ENCODE measurements at regions not wholly inside any gene's neighbourhood (a gene's known extent, or its start where the extent isn't known, plus 50 kb on each side); places are given as distances from the start of the nearest gene placed in this dataset.

DNA sequence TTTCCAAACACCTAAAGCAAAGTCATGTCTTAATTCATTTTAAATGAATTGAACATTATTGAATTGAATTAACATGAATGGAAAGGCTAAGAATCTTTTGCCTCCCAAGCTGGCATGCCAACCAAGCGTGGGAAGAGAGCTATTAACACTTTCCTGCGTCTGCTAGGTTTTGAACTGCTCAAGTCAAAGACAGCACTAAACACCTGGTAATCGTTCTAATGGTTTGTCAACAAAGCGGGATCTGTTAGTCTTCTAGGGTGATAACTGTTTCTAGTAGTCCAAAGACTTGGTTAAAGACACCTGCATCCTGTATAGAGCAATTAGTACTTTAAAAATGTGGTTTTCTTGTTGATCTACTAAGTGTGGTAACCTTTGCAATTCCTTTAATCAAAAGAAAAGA is 164.2 kb upstream of the HMGA2 start:
- no peak overlapping the region for H3K4me2 ChIP-seq
- TF ChIP-seq POLR2AphosphoS5 (IDR thresholded peaks at IDR 0.05; ENCODE audit: low read depth, low read length) (no peak), RXRA (IDR thresholded peaks at IDR 0.05; ENCODE audit: borderline replicate concordance, low read depth) (no peak), TAF1 (IDR thresholded peaks at IDR 0.05; ENCODE audit: borderline replicate concordance, low read depth, low read length) (no peak)
- H3K4me1 ChIP-seq (ENCODE audit: control insufficient read depth in 1 of 2, insufficient read depth in 2 of 2, low read depth in 1 of 2, low read length in 1 of 2), result peaks cover 0 to 31% of the 10 kb centered on the region in 2 experiments; a peak in 3 of 4 replicates
- no peaks in the 10 kb centered on the region for H3K36me3 ChIP-seq (replicated peaks in 1 of 2; ENCODE audit: control insufficient read depth in 1 of 2, insufficient read depth in 2 of 2, low read length in 1 of 2)
- peaks cover 37% of the 10 kb centered on the region for H3F3A ChIP-seq (replicated peaks; ENCODE audit: insufficient read depth)
- ChIA-PET POLR2A (no interaction called here), CTCF (no interaction called here)
- no peak for DNase-seq
- H4K20me1 ChIP-seq (ENCODE audit: insufficient read depth), result no peaks in the 10 kb centered on the region
- H3K27ac ChIP-seq (ENCODE audit: low read depth in 2 of 2, low read length in 1 of 2), result peak overlapping the region in 1 of 2 experiments; percentile 97; a peak in 1 of 4 replicates
- H3K79me2 ChIP-seq (ENCODE audit: insufficient read depth), result no peaks in the 10 kb centered on the region
- 67% methylated on average over 4 of the region's 4 CpGs for WGBS (ENCODE audit: low lambda C conversion rate)
- no peak overlapping the region for H3K9ac ChIP-seq
- H2AFZ ChIP-seq (ENCODE audit: low read depth), result no peak overlapping the region
- H3K27me3 ChIP-seq (ENCODE audit: insufficient read depth), result no peaks in the 10 kb centered on the region
- H3K9me3 ChIP-seq, result no peaks in the 10 kb centered on the region
- no peak overlapping the region for H3K4me3 ChIP-seq (ENCODE audit: low read depth in 2 of 2, low read length in 1 of 2)
- no peaks in the 10 kb centered on the region for H3K9me2 ChIP-seq

DNA sequence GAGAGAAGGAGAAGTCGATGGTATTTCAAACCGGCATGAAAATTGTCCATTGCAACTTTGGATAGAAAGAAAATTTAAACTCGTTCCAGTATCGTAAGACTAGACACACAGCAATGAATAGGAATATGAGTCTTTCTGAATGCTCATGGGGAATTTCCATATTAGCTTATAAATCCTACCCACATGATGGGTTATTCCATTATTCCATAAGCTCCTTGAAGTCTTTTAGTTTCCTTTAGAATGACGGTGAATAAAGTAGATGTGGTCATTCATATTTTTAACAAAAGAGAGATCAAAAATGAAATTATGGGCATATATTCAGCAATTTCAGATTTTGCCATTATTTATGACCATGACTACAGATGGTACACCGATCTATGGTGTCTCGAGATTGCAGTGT is 163.4 kb upstream of the HMGA2 start:
- Histone ChIP-seq H3K9ac (no peak overlapping the region), H3K36me3 (replicated peaks in 1 of 2; ENCODE audit: control insufficient read depth in 1 of 2, insufficient read depth in 2 of 2, low read length in 1 of 2) (no peaks in the 10 kb centered on the region), H3K27me3 (ENCODE audit: insufficient read depth) (no peaks in the 10 kb centered on the region), H3K4me2 (no peak overlapping the region), H3K79me2 (ENCODE audit: insufficient read depth) (no peaks in the 10 kb centered on the region), H3K27ac (ENCODE audit: low read depth in 2 of 2, low read length in 1 of 2) (no peak overlapping the region), H3K9me3 (no peaks in the 10 kb centered on the region), H3K4me1 (ENCODE audit: control insufficient read depth in 1 of 2, insufficient read depth in 2 of 2, low read depth in 1 of 2, low read length in 1 of 2) (peaks cover 0 to 24% of the 10 kb centered on the region in 2 experiments; a peak in 3 of 4 replicates), H3K4me3 (ENCODE audit: low read depth in 2 of 2, low read length in 1 of 2) (no peak overlapping the region), H4K20me1 (ENCODE audit: insufficient read depth) (no peaks in the 10 kb centered on the region), H3K9me2 (no peaks in the 10 kb centered on the region), H3F3A (replicated peaks; ENCODE audit: insufficient read depth) (peaks cover 30% of the 10 kb centered on the region), H2AFZ (ENCODE audit: low read depth) (no peak overlapping the region)
- ChIA-PET CTCF (no interaction called here), POLR2A (no interaction called here)
- 73% methylated on average over 7 of the region's 7 CpGs for WGBS (ENCODE audit: low lambda C conversion rate)
- no peak for DNase-seq
- TF ChIP-seq YY1 (IDR thresholded peaks at IDR 0.05; ENCODE audit: low read depth) (no peak), NFIC (IDR thresholded peaks at IDR 0.05; ENCODE audit: borderline replicate concordance) (no peak), FOSL2 (IDR thresholded peaks at IDR 0.05; ENCODE audit: borderline replicate concordance, low read depth) (no peak), MEF2A (IDR thresholded peaks at IDR 0.05; ENCODE audit: borderline replicate concordance, low read depth) (no peak)

DNA sequence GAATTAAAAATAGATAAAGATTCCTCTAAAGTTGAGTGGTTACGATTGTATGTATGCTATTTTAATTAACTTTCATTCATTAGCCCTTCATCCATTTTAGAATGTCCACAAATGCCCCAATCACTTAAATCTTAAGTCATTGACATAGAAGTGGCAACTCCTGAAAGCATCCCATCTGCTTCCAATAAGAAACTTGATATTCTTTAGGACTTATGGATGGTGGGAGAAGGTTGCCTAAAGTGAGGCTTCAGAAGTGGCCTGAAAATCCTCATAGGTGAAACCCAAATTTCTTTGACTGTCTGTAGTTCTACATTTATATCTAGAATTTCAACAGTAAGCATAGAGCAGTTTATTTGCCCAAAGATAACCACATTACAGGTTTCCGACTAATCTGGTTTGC is 161.7 kb upstream of the HMGA2 start:
- peaks cover 0 to 17% of the 10 kb centered on the region in 2 experiments; a peak in 2 of 4 replicates for H3K4me1 ChIP-seq (ENCODE audit: control insufficient read depth in 1 of 2, insufficient read depth in 2 of 2, low read depth in 1 of 2, low read length in 1 of 2)
- H3K4me2 ChIP-seq, result no peak overlapping the region
- no peaks in the 10 kb centered on the region for H3K9me3 ChIP-seq
- no peak overlapping the region for H3K9ac ChIP-seq
- H3K4me3 ChIP-seq (ENCODE audit: low read depth in 2 of 2, low read length in 1 of 2), result no peak overlapping the region
- H2AFZ ChIP-seq (ENCODE audit: low read depth), result no peak overlapping the region; the same call in 1 of the 2 replicates
- ChIA-PET POLR2A (no interaction called here), CTCF (no interaction called here)
- H3K36me3 ChIP-seq (replicated peaks in 1 of 2; ENCODE audit: control insufficient read depth in 1 of 2, insufficient read depth in 2 of 2, low read length in 1 of 2), result no peaks in the 10 kb centered on the region
- 50% methylated on average over 2 of the region's 2 CpGs for WGBS (ENCODE audit: low lambda C conversion rate)
- H3K27ac ChIP-seq (ENCODE audit: low read depth in 2 of 2, low read length in 1 of 2), result peak overlapping the region; percentile 16 to 60; a peak in 2 of 4 replicates
- H3K9me2 ChIP-seq, result no peaks in the 10 kb centered on the region
- H4K20me1 ChIP-seq (ENCODE audit: insufficient read depth), result no peaks in the 10 kb centered on the region
- peaks cover 23% of the 10 kb centered on the region for H3F3A ChIP-seq (replicated peaks; ENCODE audit: insufficient read depth)
- H3K79me2 ChIP-seq (ENCODE audit: insufficient read depth), result no peaks in the 10 kb centered on the region
- no peak for DNase-seq
- H3K27me3 ChIP-seq (ENCODE audit: insufficient read depth), result no peaks in the 10 kb centered on the region
- TF ChIP-seq MXI1 (IDR thresholded peaks at IDR 0.05; ENCODE audit: low read depth, low read length) (no peak), GABPA (IDR thresholded peaks at IDR 0.05; ENCODE audit: low read depth) (no peak), MEF2A (IDR thresholded peaks at IDR 0.05; ENCODE audit: borderline replicate concordance, low read depth) (no peak), FOXM1 (IDR thresholded peaks at IDR 0.05; ENCODE audit: low read depth) (no peak), FOSL2 (IDR thresholded peaks at IDR 0.05; ENCODE audit: borderline replicate concordance, low read depth) (no peak), ELF1 (IDR thresholded peaks at IDR 0.05) (no peak), TEAD4 (IDR thresholded peaks at IDR 0.05; ENCODE audit: borderline replicate concordance, insufficient read depth) (no peak), JUND (IDR thresholded peaks at IDR 0.05) (no peak), EZH2phosphoT487 (IDR thresholded peaks at IDR 0.05; ENCODE audit: borderline replicate concordance, low read depth) (no peak), RCOR1 (IDR thresholded peaks at IDR 0.05; ENCODE audit: low read length) (no peak), NRF1 (IDR thresholded peaks at IDR 0.05; ENCODE audit: low read depth, low read length) (no peak), EP300 (IDR thresholded peaks at IDR 0.05; ENCODE audit: borderline replicate concordance in 1 of 2, low read depth in 1 of 2, low read length in 1 of 2) (peak; percentile 47 to 80; a peak in 3 of 4 replicates), POLR2AphosphoS5 (IDR thresholded peaks at IDR 0.05; ENCODE audit: low read depth, low read length) (0 out of 2 replicates have a peak, but pooled peaks have one; percentile 44)
- TF ChIP-seq, protein P1, sequence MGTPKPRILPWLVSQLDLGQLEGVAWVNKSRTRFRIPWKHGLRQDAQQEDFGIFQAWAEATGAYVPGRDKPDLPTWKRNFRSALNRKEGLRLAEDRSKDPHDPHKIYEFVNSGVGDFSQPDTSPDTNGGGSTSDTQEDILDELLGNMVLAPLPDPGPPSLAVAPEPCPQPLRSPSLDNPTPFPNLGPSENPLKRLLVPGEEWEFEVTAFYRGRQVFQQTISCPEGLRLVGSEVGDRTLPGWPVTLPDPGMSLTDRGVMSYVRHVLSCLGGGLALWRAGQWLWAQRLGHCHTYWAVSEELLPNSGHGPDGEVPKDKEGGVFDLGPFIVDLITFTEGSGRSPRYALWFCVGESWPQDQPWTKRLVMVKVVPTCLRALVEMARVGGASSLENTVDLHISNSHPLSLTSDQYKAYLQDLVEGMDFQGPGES (IDR thresholded peaks at IDR 0.05; ENCODE audit: low read depth, low read length), result no peak
- TF ChIP-seq, protein P2, sequence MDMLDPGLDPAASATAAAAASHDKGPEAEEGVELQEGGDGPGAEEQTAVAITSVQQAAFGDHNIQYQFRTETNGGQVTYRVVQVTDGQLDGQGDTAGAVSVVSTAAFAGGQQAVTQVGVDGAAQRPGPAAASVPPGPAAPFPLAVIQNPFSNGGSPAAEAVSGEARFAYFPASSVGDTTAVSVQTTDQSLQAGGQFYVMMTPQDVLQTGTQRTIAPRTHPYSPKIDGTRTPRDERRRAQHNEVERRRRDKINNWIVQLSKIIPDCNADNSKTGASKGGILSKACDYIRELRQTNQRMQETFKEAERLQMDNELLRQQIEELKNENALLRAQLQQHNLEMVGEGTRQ (IDR thresholded peaks at IDR 0.05; ENCODE audit: borderline replicate concordance, low read depth, low read length), result no peak

Data from SK-N-SH (cell line).